H1 (cell line): ENCODE measurements at regions not wholly inside any gene's neighbourhood (a gene's known extent, or its start where the extent isn't known, plus 50 kb on each side); places are given as distances from the start of the nearest gene placed in this dataset.

Experiments
- CTCF ChIA-PET: fragments of 300-600 bp; sonication (Branson Sonifier 250); formaldehyde crosslinking; loops from one replicate; lab custom pipeline; 2021; ENCODE audit not compliant: partially characterized antibody; lab: Charles Lee
- POLR2A ChIA-PET: fragments of 300-600 bp; sonication (Branson Sonifier 250); formaldehyde crosslinking; loops from one replicate; lab custom pipeline; 2021; ENCODE audit warnings: inconsistent platforms; ENCODE audit not compliant: partially characterized antibody; lab: Charles Lee
- DNase-seq, 2 experiments: peaks; one replicate each; pipeline versions ENCODE4 v3.0.0 to v3.0.0-alpha.2; 2010 to 2022; ENCODE audit warnings: low spot score in 2 of 2, low read depth in 1 of 2, mixed read lengths in 1 of 2
- FAIRE-seq: peaks from 2 replicates; lab custom pipeline; 2011; peaks lifted over from hg19 to GRCh38; lab: Jason Lieb, UNC
- H2AFZ ChIP-seq: 2 replicates; pipeline ENCODE4 v1.8.1; 2012; ENCODE audit warnings: low read length, inconsistent platforms
- H2AK5ac ChIP-seq: 2 replicates; pipeline ENCODE4 v1.6.1; 2013; ENCODE audit warnings: low read depth, low read length
- H2BK120ac ChIP-seq: replicated peaks from 2 replicates; pipeline ENCODE3; 2013; ENCODE audit warnings: low read depth, low read length, inconsistent platforms
- H2BK12ac ChIP-seq: 2 replicates; pipeline ENCODE4 v1.6.1; 2013; ENCODE audit warnings: low read depth, low read length
- H2BK15ac ChIP-seq: 2 replicates; pipeline ENCODE4 v1.6.1; 2013; ENCODE audit warnings: low read length
- H2BK20ac ChIP-seq: 2 replicates; pipeline ENCODE4 v1.6.1; 2013; ENCODE audit warnings: low read length
- H2BK5ac ChIP-seq: 2 replicates; pipeline ENCODE4 v1.6.1; 2013; ENCODE audit warnings: low read depth, low read length
- H3K14ac ChIP-seq: 2 replicates; pipeline ENCODE4 v1.6.1; 2013; ENCODE audit warnings: inconsistent platforms; ENCODE audit not compliant: insufficient read length
- H3K18ac ChIP-seq: 2 replicates; pipeline ENCODE4 v1.6.1; 2013; ENCODE audit warnings: low read length; ENCODE audit errors: extremely low read depth
- H3K23ac ChIP-seq: 2 replicates; pipeline ENCODE4 v1.6.1; 2013; ENCODE audit warnings: inconsistent platforms; ENCODE audit not compliant: insufficient read length
- H3K23me2 ChIP-seq: 2 replicates; pipeline ENCODE4 v1.6.1; 2013; ENCODE audit warnings: low read depth, low read length
- H3K27ac ChIP-seq: 2 replicates; pipeline ENCODE4 v1.6.1; 2011; ENCODE audit warnings: low read depth, low read length, inconsistent platforms
- H3K27me3 ChIP-seq, 4 experiments: replicated peaks in 1 of 4; 1 replicate in 1 of 4; 2 replicates in 3 of 4; pipeline versions ENCODE4 v1.6.1 to v1.8.1; 2011 to 2013; ENCODE audit warnings: low read length in 3 of 4, mild to moderate bottlenecking in 3 of 4, inconsistent platforms in 2 of 4, mixed read lengths in 2 of 4, moderate library complexity in 1 of 4; ENCODE audit not compliant: control insufficient read depth in 3 of 4, insufficient read depth in 3 of 4; ENCODE audit errors: extremely low read depth in 1 of 4
- H3K36me3 ChIP-seq, 4 experiments: 2 replicates each; pipeline versions ENCODE4 v1.6.1 to v1.8.1; 2011 to 2013; ENCODE audit warnings: mild to moderate bottlenecking in 4 of 4, low read length in 3 of 4, moderate library complexity in 2 of 4, control low read depth in 1 of 4, inconsistent platforms in 1 of 4; ENCODE audit not compliant: insufficient read depth in 4 of 4, control insufficient read depth in 2 of 4
- H3K4ac ChIP-seq: replicated peaks from 2 replicates; pipeline ENCODE3; 2013; ENCODE audit warnings: low read length, low read depth, mixed read lengths, inconsistent platforms; ENCODE audit not compliant: insufficient read length
- H3K4me1 ChIP-seq, 4 experiments: replicated peaks in 1 of 4; 1 replicate in 1 of 4; 2 replicates in 3 of 4; pipeline versions ENCODE4 v1.6.1 to v1.8.1; 2011 to 2013; ENCODE audit warnings: low read length in 3 of 4, inconsistent platforms in 2 of 4, mixed read lengths in 1 of 4; ENCODE audit not compliant: insufficient read depth in 4 of 4, control insufficient read depth in 3 of 4
- H3K4me2 ChIP-seq, 2 experiments: 2 replicates each; pipeline versions ENCODE4 v1.6.1 to v1.8.1; 2011 to 2013; ENCODE audit warnings: low read depth in 2 of 2, low read length in 2 of 2, control low read depth in 1 of 2, inconsistent platforms in 1 of 2, mild to moderate bottlenecking in 1 of 2; ENCODE audit not compliant: insufficient read depth in 1 of 2
- H3K4me3 ChIP-seq, 4 experiments: fragments of 200-600, 300-600 bp in 1 of 4; sonication (generic), shearing (Covaris generic), sonication (Bioruptor Twin) in 1 of 4; 2 replicates each; pipeline versions ENCODE4 v1.5.1 to v1.8.1; 2011 to 2016; ENCODE audit warnings: low read length in 4 of 4, low read depth in 3 of 4, control low read depth in 2 of 4, inconsistent platforms in 2 of 4, mild to moderate bottlenecking in 2 of 4, mixed read lengths in 1 of 4, moderate library complexity in 1 of 4; ENCODE audit not compliant: insufficient read depth in 2 of 4; ENCODE audit errors: extremely low read depth in 1 of 4
- H3K56ac ChIP-seq: replicated peaks from 2 replicates; pipeline ENCODE3; 2013; ENCODE audit warnings: low read depth, mild to moderate bottlenecking, mixed read lengths, low read length, inconsistent platforms; ENCODE audit not compliant: insufficient read length
- H3K79me1 ChIP-seq: 2 replicates; pipeline ENCODE4 v1.6.1; 2013; ENCODE audit warnings: low read depth, low read length, control low read depth
- H3K79me2 ChIP-seq, 2 experiments: 2 replicates each; pipeline versions ENCODE4 v1.6.1 to v1.8.1; 2012 to 2013; ENCODE audit warnings: low read length in 2 of 2, mild to moderate bottlenecking in 2 of 2, inconsistent platforms in 1 of 2; ENCODE audit not compliant: insufficient read depth in 2 of 2, control insufficient read depth in 1 of 2
- H3K9ac ChIP-seq, 4 experiments: replicated peaks in 1 of 4; 1 replicate in 1 of 4; 2 replicates in 3 of 4; pipeline versions ENCODE4 v1.6.1 to v1.8.1; 2011 to 2013; ENCODE audit warnings: low read depth in 3 of 4, low read length in 3 of 4, control low read depth in 2 of 4, mild to moderate bottlenecking in 2 of 4, moderate library complexity in 2 of 4, inconsistent platforms in 1 of 4; ENCODE audit errors: extremely low read depth in 1 of 4
- H3K9me3 ChIP-seq, 2 experiments: 2 replicates each; pipeline versions ENCODE4 v1.6.1 to v1.8.1; 2012 to 2013; ENCODE audit warnings: mild to moderate bottlenecking in 2 of 2, moderate library complexity in 2 of 2, control low read depth in 1 of 2, inconsistent platforms in 1 of 2, low read depth in 1 of 2, low read length in 1 of 2, mixed read lengths in 1 of 2; ENCODE audit not compliant: insufficient read depth in 2 of 2
- H4K20me1 ChIP-seq, 2 experiments: replicated peaks in 1 of 2; 2 replicates each; pipeline versions ENCODE3 to v1.8.1; 2011 to 2013; ENCODE audit warnings: inconsistent platforms in 2 of 2, low read length in 2 of 2, mild to moderate bottlenecking in 1 of 2; ENCODE audit not compliant: insufficient read depth in 2 of 2, control insufficient read depth in 1 of 2
- H4K5ac ChIP-seq: 2 replicates; pipeline ENCODE4 v1.6.1; 2013; ENCODE audit warnings: low read length, low read depth, mixed read lengths, inconsistent platforms; ENCODE audit not compliant: insufficient read length
- H4K8ac ChIP-seq: 2 replicates; pipeline ENCODE4 v1.8.0; 2013; ENCODE audit warnings: mild to moderate bottlenecking, moderate library complexity, low read length, inconsistent platforms; ENCODE audit not compliant: insufficient read depth; ENCODE audit errors: extremely low read depth
- H4K91ac ChIP-seq: replicated peaks from 2 replicates; pipeline ENCODE3; 2013; ENCODE audit warnings: low read length, mixed read lengths, inconsistent platforms; ENCODE audit not compliant: insufficient read length
- ASH2L ChIP-seq: fragments of 200-600, 300-600 bp; sonication (generic); IDR thresholded peaks from one replicate; pipeline ENCODE4 v1.7.1; 2017; ENCODE audit warnings: low read length
- CHD2 ChIP-seq: IDR thresholded peaks from 2 replicates; pipeline ENCODE4 v1.6.1; 2012; ENCODE audit warnings: low read length, improper control_type of control experiment
- GABPA ChIP-seq: IDR thresholded peaks from 2 replicates; pipeline ENCODE4 v1.6.1; 2011; ENCODE audit warnings: mild to moderate bottlenecking, low read length, moderate library complexity, borderline replicate concordance; ENCODE audit not compliant: insufficient read depth
- SUZ12 ChIP-seq: fragments of 200-600 bp; sonication (generic); IDR thresholded peaks from 2 replicates; pipeline ENCODE4 v1.6.1; 2012; ENCODE audit warnings: mild to moderate bottlenecking, inconsistent platforms, low read length, moderate library complexity, mixed read lengths
- WGBS, 2 experiments: shearing (Covaris generic) in 1 of 2; methylation state at CpG; one replicate each; pipeline versions ENCODE4 v1.1.6 to v1.1.7; 2013 to 2015; ENCODE audit warnings: low lambda C conversion rate in 2 of 2, mixed read lengths in 2 of 2, inconsistent platforms in 1 of 2, low coverage in 1 of 2, missing lambda C conversion rate in 1 of 2; ENCODE audit not compliant: insufficient replicate concordance in 2 of 2, insufficient coverage in 1 of 2, insufficient read length in 1 of 2; ENCODE audit errors: extremely low coverage in 1 of 2, missing lambda C conversion rate in 1 of 2; 5-methylcytosine and 5-hydroxymethylcytosine counted together

GRCh38 chr9:85156652-85157051 is 487.1 kb downstream of the NTRK2 start:
- H3K79me1 ChIP-seq: no peaks in the 10 kb centered on the region
- 78% methylated on average over 2 of the region's 2 CpGs; no CpG with 5 or more reads in 1 of the 2 experiments for WGBS, 2 experiments
- H2BK15ac ChIP-seq: no peak overlapping the region
- H2AK5ac ChIP-seq: no peak overlapping the region
- no peak overlapping the region for H3K56ac ChIP-seq
- no peak overlapping the region for H3K4ac ChIP-seq
- no peaks in the 10 kb centered on the region for H3K79me2 ChIP-seq
- peaks cover 3 to 8% (median 5%) of the 10 kb centered on the region in 4 experiments; a peak in 5 of 7 replicates for H3K4me1 ChIP-seq
- H3K27me3 ChIP-seq: no peaks in the 10 kb centered on the region
- no peaks in the 10 kb centered on the region for H3K23me2 ChIP-seq
- FAIRE-seq: no peak
- H2BK20ac ChIP-seq: no peak overlapping the region
- no peaks in the 10 kb centered on the region for H3K9me3 ChIP-seq
- peak overlapping the region; percentile 57; the same call in 1 of the 2 replicates for H2AFZ ChIP-seq
- POLR2A ChIA-PET: no interaction called here
- CTCF ChIA-PET: interaction anchor here (0.9 to 1.9 kb wide), 4 partner anchors 8 to 176 kb away, joined by 4 to 6 read pairs (median 5); no protein-coding TSS in a partner anchor
- no peak overlapping the region for H3K27ac ChIP-seq
- no peak overlapping the region for H4K5ac ChIP-seq
- H3K36me3 ChIP-seq: no peaks in the 10 kb centered on the region
- H2BK120ac ChIP-seq: no peak overlapping the region
- no peaks in the 10 kb centered on the region for H4K20me1 ChIP-seq
- no peak overlapping the region for H3K14ac ChIP-seq
- no peak overlapping the region for H2BK12ac ChIP-seq
- no peak overlapping the region for H3K4me2 ChIP-seq
- H3K4me3 ChIP-seq: no peak overlapping the region
- H4K8ac ChIP-seq: no peak overlapping the region
- H3K23ac ChIP-seq: no peak overlapping the region
- H3K18ac ChIP-seq: no peak overlapping the region
- H4K91ac ChIP-seq: no peak overlapping the region
- H2BK5ac ChIP-seq: no peak overlapping the region
- H3K9ac ChIP-seq: no peak overlapping the region; a peak in 1 of 7 replicates
- DNase-seq: no peak
- no peak for TF ChIP-seq ASH2L
- no peak for TF ChIP-seq SUZ12
- no peak for TF ChIP-seq GABPA
- no peak for TF ChIP-seq CHD2
